22Rv1 (cell line): ENCODE measurements at regions not wholly inside any gene's neighbourhood (a gene's known extent, or its start where the extent isn't known, plus 50 kb on each side); places are given as distances from the start of the nearest gene placed in this dataset.
A peak's percentile ranks its signal among the peaks of the same experiment; 100 is the strongest.

ENCODE experiments used
- H3K27ac ChIP-seq: fragments of 450-650 bp; 2 replicates; pipeline ENCODE4 v1.5.1; 2017
- CTCF ChIP-seq: fragments of 450-650 bp; IDR thresholded peaks from 2 replicates; pipeline ENCODE4 v1.5.1; 2017; ENCODE audit warnings: mild to moderate bottlenecking
- ZFX ChIP-seq: fragments of 450-650 bp; IDR thresholded peaks from 2 replicates; pipeline ENCODE4 v1.6.1; 2017; ENCODE audit warnings: antibody characterized with exemption, borderline replicate concordance

GRCh38 chr6:90940812-90941481 lies 354.1 kb upstream of the MAP3K7 start:
- TF ChIP-seq ZFX (no peak), CTCF (peak; percentile 69)
- no peak overlapping the region for H3K27ac ChIP-seq

- TF ChIP-seq ZFX, result no peak
- TF ChIP-seq CTCF, result no peak
- no peak overlapping the region for H3K27ac ChIP-seq
Measured at GRCh38 chr6:90939906-90940305, 353.0 kb upstream of the MAP3K7 start.

GRCh38 chr6:90938122-90938521 lies 351.2 kb upstream of the MAP3K7 start:
- TF ChIP-seq CTCF (no peak), ZFX (no peak)
- no peak overlapping the region for H3K27ac ChIP-seq

- H3K27ac ChIP-seq, result no peak overlapping the region
- TF ChIP-seq ZFX, result no peak
- TF ChIP-seq CTCF, result no peak
Measured at GRCh38 chr6:90936286-90936685, 349.4 kb upstream of the MAP3K7 start.

GRCh38 chr6:90934966-90935365 lies 348.1 kb upstream of the MAP3K7 start:
- no peak overlapping the region for H3K27ac ChIP-seq
- no peak for TF ChIP-seq ZFX
- TF ChIP-seq CTCF, result no peak

- no peak for TF ChIP-seq ZFX
- no peak for TF ChIP-seq CTCF
- H3K27ac ChIP-seq, result no peak overlapping the region
Measured at GRCh38 chr6:90934081-90934480, 347.2 kb upstream of the MAP3K7 start.

- H3K27ac ChIP-seq, result no peak overlapping the region
- TF ChIP-seq CTCF (no peak), ZFX (no peak)
Measured at GRCh38 chr6:90932351-90932750, 345.5 kb upstream of the MAP3K7 start.
